COLO668 (cell line): ENCODE measurements at regions not wholly inside any gene's neighbourhood (a gene's known extent, or its start where the extent isn't known, plus 50 kb on each side); places are given as distances from the start of the nearest gene placed in this dataset.

ENCODE experiments used
- DNase-seq: peaks from one replicate; lab custom pipeline; 2025; ENCODE audit not compliant: unreplicated experiment; lab: John Stamatoyannopoulos, UW

DNA sequence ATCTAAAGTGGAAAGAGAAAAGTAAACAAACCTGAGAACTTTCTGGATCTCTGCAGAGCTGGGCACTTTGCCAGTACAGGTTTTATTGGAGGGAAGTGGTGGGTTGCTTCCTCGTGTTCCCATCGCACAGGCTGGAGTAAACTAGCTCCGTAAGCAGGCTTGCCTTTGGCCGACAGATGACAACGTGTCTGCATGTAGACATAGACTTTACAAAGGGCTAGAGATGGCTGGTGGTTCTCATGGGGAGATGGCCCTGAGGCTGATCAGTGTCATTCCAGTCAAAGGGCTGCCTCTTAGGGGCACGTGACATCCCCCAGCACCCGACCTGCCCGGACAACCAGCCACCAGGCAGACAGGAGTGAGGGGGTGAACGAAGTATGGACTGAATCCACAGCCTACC, 98.8 kb downstream of the YTHDF1 start:
- DNase-seq = peak; percentile 27

DNA sequence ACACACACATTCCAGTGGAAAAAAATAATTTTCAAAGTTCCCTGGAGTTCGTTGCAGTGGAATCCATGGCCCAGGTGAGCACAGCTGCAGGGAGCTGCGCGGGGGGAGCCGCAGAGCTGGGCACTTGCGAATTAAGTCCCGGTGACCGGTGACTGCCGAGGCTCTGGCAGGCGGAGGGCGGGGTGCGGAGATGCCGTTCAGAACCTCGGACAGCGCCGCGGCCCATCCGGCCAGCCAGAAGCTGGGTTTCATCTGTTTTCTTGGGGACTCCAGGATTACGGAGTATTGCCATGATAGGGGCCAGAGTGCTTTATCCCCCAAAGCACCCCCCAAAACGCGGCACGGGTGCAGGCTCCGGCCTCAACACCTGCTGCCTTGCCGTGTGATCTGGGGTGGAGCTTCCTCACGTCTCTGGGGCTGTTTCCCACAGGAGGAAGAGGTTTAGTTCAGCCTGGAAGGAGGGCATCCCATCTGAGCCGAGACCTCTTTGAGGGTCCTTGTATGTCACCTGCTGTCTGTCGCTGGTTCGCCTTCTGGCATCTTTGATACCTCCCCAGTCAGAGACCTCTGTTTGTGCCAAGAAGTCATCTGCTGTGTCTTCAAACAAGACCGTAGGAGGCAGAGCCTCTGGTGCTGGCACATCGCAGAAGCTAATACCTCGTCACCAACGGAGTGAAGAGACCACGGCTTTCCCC, 99.4 kb downstream of the YTHDF1 start:
- DNase-seq = no peak

DNA sequence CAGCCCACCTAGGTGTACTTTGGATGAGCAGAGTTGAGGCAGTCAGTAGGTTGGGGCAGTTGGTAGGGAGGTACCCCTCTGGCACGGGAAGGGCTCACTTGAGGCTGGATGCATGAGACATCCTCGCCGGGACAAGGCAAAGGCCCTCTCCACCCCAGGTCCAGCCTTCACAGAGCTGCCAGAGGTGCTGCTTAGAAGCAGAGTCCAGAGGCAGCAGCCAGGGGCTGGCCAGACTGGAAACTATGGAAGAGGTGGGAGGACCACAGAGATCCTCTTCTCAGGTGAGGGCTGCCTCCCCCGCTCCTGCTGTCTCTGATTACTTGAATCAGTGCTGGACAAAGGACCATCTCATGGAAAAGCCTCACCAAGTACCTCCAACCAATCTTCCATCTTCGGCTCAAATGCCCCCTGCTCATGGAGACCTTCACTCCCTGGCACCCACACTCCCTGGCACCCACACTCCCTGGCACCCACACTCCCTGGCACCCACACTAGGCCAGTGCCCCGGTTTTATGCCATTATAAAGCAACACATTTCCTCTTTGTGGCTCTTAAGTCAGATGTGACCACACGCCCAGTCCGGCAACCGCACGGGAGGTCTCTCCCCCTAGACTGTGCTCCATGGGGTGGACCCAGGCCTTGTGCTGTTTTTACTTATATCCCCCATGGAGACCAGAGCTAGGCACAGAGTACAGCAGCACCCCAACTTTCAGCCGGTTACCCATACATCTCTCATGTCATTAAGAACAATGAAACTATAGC, 100.1 kb downstream of the YTHDF1 start:
- DNase-seq = no peak

DNA sequence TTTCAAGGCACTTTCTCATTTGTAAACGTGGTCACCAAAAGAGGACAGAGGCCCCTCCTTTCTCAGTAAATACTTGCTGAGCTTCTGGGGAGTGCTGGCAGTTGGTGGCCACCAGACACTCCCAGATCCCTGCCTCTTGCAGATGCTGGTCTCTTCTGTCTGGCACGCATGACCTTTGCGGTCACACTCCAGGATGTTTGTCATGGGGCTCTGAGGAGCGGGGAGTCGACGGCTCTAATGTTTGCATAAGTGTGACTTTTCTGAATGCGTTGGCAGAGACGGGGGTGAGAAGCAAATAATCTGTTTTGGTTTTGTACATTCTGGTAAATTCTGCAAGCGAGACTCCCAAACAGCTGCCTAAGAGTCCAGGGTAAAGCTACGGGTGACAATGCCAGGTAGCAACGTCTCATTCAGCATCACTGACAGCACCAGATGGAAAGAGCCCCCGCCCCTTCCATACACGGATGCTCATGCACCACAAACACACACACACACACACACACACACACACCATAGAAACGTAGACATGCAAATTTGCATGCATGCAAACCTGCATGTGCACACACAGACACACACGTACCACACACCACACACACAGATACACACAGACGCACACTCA, 101.1 kb downstream of the YTHDF1 start:
- DNase-seq = peak; percentile 22

DNA sequence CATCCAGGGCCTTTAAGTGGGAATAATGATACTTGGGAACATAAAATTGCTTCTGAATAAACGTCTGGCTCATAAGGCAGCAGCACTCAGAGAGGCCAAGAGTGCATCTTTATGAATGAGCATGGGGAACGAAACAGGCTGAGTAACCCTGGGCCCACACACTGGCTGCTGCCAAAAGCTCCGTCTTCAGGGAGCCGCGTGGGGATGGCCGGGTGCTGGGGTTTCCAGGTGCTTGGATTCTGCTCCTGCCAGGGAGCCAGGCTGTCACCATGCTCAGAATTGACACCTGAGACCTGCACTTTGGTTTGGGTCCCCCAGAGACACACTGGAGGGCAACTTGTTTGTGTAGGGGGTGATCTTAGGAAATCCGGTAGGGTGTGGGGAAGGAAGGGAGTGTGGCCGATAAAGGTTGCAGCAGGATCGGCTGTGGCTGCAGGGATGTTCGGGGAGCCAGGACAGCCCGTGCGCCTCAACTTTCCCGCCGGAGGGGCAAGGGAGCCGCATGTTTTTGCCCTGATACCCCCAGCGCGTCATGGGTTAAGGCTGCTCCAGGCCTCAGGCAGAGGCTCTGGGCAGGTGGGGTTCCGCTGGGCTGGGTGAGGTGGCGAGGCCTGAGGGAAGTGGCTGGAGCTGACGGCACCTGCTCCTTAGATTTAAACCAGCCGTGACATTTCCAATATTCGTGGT, 101.8 kb downstream of the YTHDF1 start:
- peak; percentile 17 for DNase-seq

DNA sequence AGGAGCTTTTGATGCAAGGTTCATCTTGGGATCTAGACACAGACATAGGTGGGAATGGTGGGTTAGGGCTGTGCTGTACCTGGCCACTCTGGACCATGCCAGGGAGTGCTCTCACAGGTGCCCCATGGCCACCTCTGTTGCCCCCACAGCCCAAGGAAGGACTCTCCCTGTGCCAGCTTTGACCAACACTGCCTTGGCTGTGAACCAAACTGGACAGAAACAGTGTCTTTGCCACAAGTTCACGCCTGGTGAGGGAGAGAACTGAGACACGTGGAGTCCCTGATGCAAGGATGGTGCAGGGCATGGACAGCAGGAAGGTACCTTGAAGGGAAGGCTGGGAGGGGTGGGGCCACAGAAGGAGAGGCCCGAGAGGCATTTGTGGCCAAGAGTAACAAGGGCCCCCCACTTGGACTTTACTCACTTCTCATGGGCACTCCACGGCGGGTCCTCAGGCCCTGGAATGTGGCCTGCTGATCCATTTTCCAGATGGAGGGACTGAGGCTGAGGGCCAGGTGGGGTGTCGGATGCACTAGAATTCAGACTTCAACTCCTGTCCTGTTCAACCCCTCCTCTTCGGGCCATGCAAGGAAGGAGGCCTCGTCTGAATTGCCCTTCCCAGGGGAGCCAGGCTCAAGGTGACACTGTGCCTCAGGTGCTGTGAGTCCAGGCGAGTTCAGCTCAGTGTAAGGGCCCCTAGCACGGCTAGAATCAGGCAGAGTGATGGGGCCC, 103.3 kb downstream of the YTHDF1 start:
- no peak for DNase-seq

DNA sequence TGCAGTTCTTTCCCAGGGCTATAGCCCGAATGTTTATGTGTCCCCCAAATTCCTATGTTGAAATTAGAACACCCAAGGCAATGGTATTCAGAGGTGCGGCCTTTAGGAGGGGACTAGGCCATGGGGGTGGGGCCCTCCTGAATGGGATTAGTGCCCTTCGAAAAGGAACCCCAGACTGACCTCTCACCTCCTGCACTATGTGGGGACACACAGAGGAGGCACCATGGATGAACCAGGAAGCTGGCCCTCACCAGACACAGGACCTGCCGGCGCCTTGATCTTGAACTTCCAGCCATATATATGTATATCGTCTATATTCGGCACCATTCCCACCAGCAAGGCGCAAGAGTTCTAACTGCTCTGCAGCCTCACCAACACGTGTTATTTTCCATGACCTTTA, 101.5 kb upstream of the BHLHE23 start:
- DNase-seq = no peak

DNA sequence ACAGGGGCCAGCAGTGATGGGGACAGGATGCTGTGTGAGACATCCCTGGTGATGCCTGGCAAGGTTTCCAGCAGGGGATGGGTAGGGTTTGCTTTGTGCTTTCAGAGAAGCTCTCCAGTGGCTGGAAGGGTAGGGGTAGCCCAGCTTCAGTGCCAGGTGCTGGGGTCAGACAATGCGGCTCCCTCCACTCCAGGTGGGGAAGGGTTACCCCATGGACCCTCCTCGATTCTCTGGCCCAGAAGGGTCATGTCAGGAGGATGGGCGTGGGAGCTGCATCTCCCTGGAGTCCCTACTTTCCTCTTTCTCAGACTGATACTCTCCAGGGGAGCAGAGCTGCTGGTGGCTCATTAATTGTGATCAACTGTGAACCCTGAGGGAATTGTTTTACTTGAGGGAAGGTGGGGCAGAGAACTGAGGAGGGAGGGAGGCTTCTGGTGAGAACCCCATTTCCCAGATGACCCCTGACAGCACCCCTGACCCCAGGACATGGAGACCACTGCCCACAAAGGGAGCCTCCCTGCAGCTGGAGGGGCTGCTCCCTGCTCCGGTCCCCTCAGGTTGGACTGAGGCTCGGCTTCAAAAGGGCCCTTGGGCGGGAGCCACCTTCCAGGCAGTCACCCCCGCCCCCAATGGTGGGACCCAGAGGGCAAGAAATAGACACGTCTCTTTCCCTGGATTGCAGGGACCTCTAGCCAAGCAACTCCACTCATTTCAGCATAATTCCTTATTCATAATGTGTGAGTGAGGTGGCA, 100.9 kb upstream of the BHLHE23 start:
- DNase-seq = no peak

DNA sequence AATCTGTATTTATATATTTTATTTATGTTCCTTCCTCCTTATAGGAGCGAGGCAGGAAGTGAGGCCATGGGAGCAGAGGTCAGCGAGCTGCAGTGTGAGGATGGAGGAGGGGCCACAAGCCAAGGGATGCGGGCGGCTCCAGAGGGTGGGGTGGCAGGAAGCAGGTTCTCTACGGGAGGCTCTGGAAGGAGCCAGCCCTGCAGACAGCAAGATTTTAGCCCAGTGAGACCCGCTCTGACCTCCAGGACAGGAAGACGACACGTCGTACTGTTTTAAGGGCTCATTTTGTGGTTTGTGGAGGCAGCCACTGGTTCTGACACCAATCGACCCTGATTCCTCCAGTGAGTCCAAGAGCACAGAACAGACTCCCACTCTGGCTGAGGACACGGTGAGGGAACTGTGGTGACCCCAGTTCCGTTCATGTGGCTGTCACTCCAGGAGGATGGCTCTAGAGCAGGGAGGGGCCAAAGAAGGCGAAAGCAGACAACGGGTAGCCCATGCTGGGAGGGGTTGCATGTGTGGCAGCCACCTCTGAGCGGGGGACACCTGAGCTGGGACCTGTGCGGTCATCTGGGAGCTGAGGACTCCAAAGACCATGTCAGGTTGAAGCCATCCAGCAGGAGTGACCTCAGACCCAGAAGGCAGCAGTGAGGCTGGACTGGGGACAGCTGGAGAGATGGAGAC, 100.1 kb upstream of the BHLHE23 start:
- DNase-seq = no peak

DNA sequence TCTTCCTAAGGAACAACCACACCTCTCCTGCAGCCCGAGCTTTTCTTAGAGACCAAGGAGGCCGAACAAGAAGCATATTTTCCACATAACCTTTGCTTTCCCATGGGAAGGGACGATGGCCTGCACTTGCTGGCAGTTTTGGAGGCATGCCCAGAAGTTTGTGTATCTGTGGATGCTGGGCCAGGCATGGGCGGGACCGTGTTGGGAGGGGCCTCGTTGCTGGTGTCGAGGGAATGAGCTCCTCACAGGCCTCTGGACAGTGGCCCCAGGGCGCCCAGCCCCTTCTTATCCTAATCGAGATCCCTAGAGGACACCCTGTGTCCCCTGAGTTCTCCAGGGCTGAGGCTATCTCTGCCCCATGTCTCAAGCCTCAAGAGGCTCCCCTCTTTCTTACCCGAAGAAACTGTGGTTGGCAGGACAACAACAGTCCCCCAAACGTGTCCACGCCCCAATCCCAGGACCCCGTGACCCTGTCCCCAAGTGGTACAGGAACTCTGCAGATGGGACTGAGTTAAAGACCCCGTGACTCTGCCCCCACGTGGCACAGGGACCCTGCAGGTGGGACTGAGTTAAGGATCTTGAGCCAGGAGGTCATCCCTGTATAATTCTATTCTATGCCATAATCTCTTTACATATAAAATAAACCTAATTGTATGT, 99.5 kb upstream of the BHLHE23 start:
- DNase-seq = no peak

DNA sequence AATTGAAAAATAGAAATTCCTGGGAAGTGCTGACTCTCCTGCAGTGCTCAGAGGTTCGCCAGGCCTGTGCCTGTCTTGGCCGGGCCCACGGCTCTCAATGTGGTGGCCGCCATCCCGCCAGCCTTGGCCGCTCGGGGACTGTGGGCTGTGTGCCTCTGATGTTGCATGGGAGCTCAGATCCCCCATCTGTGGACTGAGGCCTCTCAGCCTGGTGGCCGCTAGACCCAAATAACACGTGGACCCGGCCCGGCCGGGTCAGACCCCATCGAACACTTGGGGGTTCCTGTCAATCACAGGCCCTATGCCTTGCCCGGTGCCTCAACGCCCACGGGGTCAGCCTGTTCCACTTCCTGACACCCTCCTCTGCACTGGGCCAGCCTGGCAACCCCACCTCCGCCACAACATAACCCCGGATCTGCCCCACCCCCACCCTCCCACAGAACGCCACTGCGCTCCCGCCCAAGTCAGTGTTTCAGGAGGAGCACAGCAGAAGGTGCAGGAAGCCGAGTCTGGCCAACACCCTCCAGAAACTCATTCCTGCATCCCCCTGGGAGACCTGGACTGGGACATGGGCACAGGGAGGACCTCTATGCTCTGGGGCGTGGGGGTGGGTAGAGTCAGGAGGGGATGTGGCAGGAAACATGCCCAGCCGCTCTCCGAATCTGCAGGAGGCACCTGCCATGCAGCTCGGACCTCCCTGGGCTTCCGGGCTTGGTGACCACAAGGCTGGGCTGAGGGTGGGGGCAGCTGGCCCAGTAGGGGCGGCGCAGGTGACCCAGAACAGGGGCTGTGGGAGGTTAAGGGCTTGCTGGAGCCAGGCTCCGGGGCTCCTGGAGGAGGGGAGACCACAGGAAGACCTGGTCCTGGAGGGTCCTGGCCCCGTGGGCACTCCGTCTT, 98.7 kb upstream of the BHLHE23 start:
- no peak for DNase-seq

DNA sequence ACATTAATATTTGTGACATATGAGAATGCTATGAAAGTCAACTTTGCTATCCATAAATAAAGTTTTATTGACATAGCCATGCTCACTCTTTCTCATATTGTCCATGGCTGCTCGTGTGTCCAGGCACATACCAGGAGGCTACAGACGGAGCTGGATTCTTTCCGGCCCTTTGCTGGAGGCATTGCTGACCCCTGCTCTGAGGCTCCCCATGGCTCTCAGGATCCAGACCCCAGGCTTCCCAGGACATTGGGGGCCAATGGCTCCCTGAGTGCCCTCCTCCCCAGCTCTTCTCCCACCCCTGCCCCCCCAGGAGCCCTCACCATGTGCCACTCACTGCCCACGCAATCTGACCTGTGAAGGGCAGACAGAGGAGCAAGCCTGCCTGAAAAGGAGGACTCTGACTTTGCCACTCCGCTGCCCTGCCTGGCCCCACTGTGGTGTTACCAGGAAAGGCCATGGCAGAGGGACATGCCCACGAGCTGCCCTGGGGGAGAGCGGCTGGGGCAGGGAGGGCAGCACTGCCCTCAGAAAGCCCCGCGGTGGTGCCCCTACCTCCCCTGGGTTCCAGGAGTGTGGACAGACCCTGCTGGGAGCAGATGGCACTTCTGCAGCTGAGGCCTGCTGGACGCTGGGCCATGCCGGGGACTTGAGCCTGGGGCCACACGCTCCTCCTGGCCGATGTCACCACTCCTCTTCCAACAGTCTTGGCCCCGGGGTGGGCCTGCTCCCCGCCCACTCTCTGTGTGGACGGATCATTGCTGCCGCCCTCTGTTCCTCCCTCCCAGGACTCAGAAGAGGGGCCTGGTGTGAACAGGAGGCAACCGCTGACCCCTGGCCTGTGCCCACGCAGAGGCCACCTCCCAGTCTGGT, 97.8 kb upstream of the BHLHE23 start:
- no peak for DNase-seq

DNA sequence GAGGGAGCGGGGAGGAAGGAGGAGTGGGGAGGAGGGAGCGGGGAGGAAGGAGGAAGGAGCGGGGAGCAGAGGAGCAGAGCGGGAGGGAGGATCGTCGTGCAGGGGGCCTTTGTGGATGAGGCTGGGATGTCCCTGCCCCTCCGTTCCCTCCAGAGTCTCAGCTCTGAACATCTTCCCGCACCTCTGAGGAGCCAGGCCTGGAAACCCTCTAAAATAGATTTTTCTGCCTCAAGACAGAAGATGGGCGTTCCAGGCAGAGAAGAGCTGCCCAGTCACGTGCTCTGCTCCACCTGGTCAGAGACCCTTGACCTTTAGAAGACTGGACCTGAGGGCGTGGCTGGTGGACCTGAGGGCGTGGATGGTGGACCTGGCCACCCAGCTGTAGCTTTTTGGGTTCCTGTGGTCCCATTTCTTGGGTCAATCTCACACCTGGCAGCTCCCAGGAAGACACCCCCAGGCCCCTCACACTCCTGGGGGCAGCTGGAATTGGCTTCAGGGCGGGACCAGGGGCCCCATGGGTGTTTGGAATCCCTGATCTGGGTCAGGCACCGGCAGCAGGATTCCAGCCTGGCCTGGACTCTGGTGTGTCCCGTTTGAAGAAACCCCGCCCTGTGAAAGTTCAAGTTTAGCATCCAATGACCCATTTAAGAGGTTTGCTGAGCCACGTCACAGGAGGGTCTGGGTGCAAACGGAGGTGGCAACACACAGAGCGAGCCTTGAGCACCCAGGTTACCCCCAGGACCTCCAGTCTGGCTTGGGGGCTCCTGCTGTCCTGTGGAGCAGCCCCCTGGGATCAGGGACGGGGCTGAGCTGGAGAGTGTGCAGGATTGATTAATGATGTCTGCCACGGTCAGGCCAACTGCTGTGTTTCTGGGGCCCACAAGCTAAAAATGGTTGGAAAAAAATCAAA, 96.9 kb upstream of the BHLHE23 start:
- no peak for DNase-seq

DNA sequence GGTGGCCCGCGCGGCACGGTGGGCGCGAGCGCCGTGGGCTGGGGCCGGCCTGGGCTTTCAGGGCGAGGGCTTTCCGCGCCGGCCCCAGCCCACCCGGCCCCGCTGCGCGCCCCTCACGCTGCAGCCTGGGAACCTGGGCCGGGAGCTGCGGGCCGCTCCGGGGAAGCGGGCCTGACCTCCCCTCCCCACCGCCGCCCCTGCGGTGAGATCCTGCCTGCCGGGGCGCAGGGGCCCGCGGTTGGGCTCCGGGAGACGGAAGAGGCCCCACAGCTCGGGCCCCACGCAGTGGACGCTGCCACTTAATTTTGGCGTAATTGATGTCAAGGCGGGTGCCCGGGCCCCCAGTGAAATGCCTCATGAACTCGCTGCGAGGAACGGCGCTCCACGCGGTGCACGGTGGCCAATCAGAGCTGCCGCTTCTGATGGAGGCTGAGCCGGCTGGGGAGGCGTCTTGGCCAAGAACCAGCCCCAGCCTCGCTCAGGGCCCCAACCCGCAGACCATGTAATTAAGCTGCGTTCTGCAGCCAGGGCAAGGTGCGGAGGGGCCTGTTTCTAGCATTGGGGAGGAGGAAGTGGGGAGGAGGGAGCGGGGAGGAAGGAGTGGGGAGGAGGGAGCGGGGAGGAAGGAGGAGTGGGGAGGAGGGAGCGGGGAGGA, 96.1 kb upstream of the BHLHE23 start:
- DNase-seq = no peak

DNA sequence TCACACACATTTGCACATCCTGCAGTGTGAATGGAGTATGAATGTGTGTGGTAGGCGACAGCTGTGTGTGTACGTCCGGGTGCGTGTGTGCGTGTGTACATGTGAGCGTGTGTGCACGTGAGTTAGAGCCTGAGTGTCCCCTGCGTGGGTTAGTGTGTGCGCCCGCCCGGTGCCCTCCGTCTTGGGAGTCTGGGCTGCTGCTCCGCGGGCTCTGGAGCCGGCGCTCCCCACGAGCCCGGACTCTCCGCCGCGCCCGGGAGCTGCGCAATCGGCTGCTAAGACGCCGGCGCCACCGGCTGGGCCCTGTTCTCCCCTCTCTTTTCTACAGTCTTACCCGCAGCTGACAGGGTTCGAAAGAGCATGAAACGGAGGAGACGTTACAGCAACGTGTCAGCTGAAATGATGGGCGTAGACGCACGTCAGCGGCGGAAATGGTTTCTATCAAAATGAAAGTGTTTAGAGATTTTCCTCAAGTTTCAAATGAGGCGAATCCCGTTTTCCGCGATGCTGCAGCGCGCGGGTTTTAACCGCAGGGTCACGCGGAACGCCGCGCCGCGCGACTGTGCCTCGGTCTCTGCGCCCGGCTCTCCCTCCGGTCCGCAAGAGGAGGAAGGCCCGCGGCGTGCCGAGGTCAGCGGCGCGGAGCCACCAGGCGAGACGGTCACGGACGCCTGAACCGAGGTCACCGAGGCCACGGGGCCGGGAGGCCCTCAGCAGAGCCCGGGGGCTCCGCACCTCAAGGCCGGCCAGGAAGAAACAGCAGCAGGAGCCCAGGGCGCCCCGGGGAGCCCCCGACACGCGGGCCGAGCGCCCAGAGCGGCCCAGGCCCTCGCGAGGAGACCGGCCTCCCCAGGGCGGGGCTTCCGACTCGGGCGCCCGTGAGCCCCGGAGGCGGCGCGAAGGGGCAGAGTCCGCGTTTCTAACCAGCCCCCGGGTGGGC, 95.3 kb upstream of the BHLHE23 start:
- peak; percentile 20 for DNase-seq
